Activated T-cell treated with anti-CD3 and anti-CD28 coated beads, Interleukin-2, amount 50 U/mL, for 24 hours (primary cell): ENCODE measurements at regions not wholly inside any gene's neighbourhood (a gene's known extent, or its start where the extent isn't known, plus 50 kb on each side); places are given as distances from the start of the nearest gene placed in this dataset.

Experiments used
- DNase-seq: peaks from one replicate; pipeline ENCODE4 v3.0.0-alpha.2; 2020
- H3K27ac Mint-ChIP-seq: 2 replicates; pipeline ENCODE4 v1.8.0; 2020; ENCODE audit warnings: mild to moderate bottlenecking, mixed read lengths
- H3K27me3 Mint-ChIP-seq: 2 replicates; pipeline ENCODE4 v1.8.0; 2020; ENCODE audit warnings: mixed read lengths
- H3K36me3 Mint-ChIP-seq: 2 replicates; pipeline ENCODE4 v1.8.0; 2020; ENCODE audit warnings: low read depth, mixed read lengths
- H3K4me1 Mint-ChIP-seq: 2 replicates; pipeline ENCODE4 v1.8.0; 2020; ENCODE audit warnings: low read depth, mixed read lengths
- H3K4me3 Mint-ChIP-seq: 2 replicates; pipeline ENCODE4 v1.8.0; 2020; ENCODE audit warnings: mild to moderate bottlenecking, moderate library complexity, mixed read lengths
- H3K9me3 Mint-ChIP-seq: 2 replicates; pipeline ENCODE4 v1.8.0; 2020; ENCODE audit warnings: mixed read lengths

- Mint-ChIP-seq H3K27ac (no peak overlapping the region), H3K4me3 (no peak overlapping the region), H3K27me3 (no peaks in the 10 kb centered on the region), H3K4me1 (no peaks in the 10 kb centered on the region), H3K9me3 (no peaks in the 10 kb centered on the region), H3K36me3 (no peaks in the 10 kb centered on the region)
- no peak for DNase-seq
Measured at GRCh38 chr13:72424059-72424458, 303.4 kb downstream of the MZT1 start.

GRCh38 chr13:72415817-72416216, 311.6 kb downstream of the MZT1 start:
- H3K27ac Mint-ChIP-seq, result no peak overlapping the region
- no peak for DNase-seq
- H3K27me3 Mint-ChIP-seq, result no peaks in the 10 kb centered on the region
- no peaks in the 10 kb centered on the region for H3K4me1 Mint-ChIP-seq
- H3K9me3 Mint-ChIP-seq, result no peaks in the 10 kb centered on the region
- no peaks in the 10 kb centered on the region for H3K36me3 Mint-ChIP-seq
- H3K4me3 Mint-ChIP-seq, result no peak overlapping the region

- Mint-ChIP-seq H3K4me1 (no peaks in the 10 kb centered on the region), H3K36me3 (no peaks in the 10 kb centered on the region), H3K9me3 (no peaks in the 10 kb centered on the region)
Measured at GRCh38 chr13:72412481-72412880, 314.9 kb downstream of the MZT1 start.

GRCh38 chr13:72405441-72405840, 322.0 kb downstream of the MZT1 start:
- no peak overlapping the region for H3K4me3 Mint-ChIP-seq
- DNase-seq, result no peak
- no peaks in the 10 kb centered on the region for H3K27me3 Mint-ChIP-seq
- H3K27ac Mint-ChIP-seq, result no peak overlapping the region
- no peaks in the 10 kb centered on the region for H3K9me3 Mint-ChIP-seq
- no peaks in the 10 kb centered on the region for H3K36me3 Mint-ChIP-seq
- no peaks in the 10 kb centered on the region for H3K4me1 Mint-ChIP-seq

More at GRCh38 chr13:72412481-72412880, 314.9 kb downstream of the MZT1 start:
- Mint-ChIP-seq H3K27ac (no peak overlapping the region), H3K27me3 (no peaks in the 10 kb centered on the region), H3K4me3 (no peak overlapping the region)
- no peak for DNase-seq

GRCh38 chr13:72403396-72404010, 323.9 kb downstream of the MZT1 start:
- DNase-seq, result no peak
- H3K9me3 Mint-ChIP-seq, result peaks cover 2% of the 10 kb centered on the region
- H3K4me1 Mint-ChIP-seq, result no peaks in the 10 kb centered on the region
- H3K27ac Mint-ChIP-seq, result no peak overlapping the region
- no peak overlapping the region for H3K4me3 Mint-ChIP-seq
- no peaks in the 10 kb centered on the region for H3K36me3 Mint-ChIP-seq
- no peaks in the 10 kb centered on the region for H3K27me3 Mint-ChIP-seq

- Mint-ChIP-seq H3K27ac (no peak overlapping the region), H3K27me3 (no peaks in the 10 kb centered on the region), H3K4me1 (no peaks in the 10 kb centered on the region), H3K4me3 (no peak overlapping the region), H3K9me3 (peaks cover 2% of the 10 kb centered on the region), H3K36me3 (no peaks in the 10 kb centered on the region)
- no peak for DNase-seq
Measured at GRCh38 chr13:72400856-72401255, 326.6 kb downstream of the MZT1 start.

GRCh38 chr13:72399351-72399750, 328.1 kb downstream of the MZT1 start:
- Mint-ChIP-seq H3K9me3 (peaks cover 2% of the 10 kb centered on the region), H3K4me1 (no peaks in the 10 kb centered on the region), H3K27ac (no peak overlapping the region), H3K27me3 (no peaks in the 10 kb centered on the region), H3K4me3 (no peak overlapping the region), H3K36me3 (no peaks in the 10 kb centered on the region)
- DNase-seq, result no peak

- Mint-ChIP-seq H3K27ac (no peak overlapping the region), H3K27me3 (no peaks in the 10 kb centered on the region), H3K9me3 (peaks cover 2% of the 10 kb centered on the region), H3K4me3 (no peak overlapping the region), H3K36me3 (no peaks in the 10 kb centered on the region), H3K4me1 (no peaks in the 10 kb centered on the region)
- no peak for DNase-seq
Measured at GRCh38 chr13:72397265-72397664, 330.2 kb downstream of the MZT1 start.

GRCh38 chr13:72390909-72391308, 336.5 kb downstream of the MZT1 start:
- Mint-ChIP-seq H3K36me3 (no peaks in the 10 kb centered on the region), H3K27ac (no peak overlapping the region), H3K9me3 (no peaks in the 10 kb centered on the region), H3K27me3 (no peaks in the 10 kb centered on the region), H3K4me3 (no peak overlapping the region), H3K4me1 (no peaks in the 10 kb centered on the region)
- no peak for DNase-seq

- Mint-ChIP-seq H3K4me3 (no peak overlapping the region), H3K36me3 (no peaks in the 10 kb centered on the region), H3K9me3 (no peaks in the 10 kb centered on the region), H3K4me1 (no peaks in the 10 kb centered on the region), H3K27ac (no peak overlapping the region), H3K27me3 (no peaks in the 10 kb centered on the region)
- no peak for DNase-seq
Measured at GRCh38 chr13:72386138-72386684, 341.2 kb downstream of the MZT1 start.

GRCh38 chr13:72384879-72385278, 342.6 kb downstream of the MZT1 start:
- Mint-ChIP-seq H3K27me3 (no peaks in the 10 kb centered on the region), H3K4me3 (no peak overlapping the region), H3K9me3 (no peaks in the 10 kb centered on the region), H3K4me1 (no peaks in the 10 kb centered on the region), H3K27ac (no peak overlapping the region), H3K36me3 (no peaks in the 10 kb centered on the region)
- DNase-seq, result no peak

- H3K27ac Mint-ChIP-seq, result no peak overlapping the region
- DNase-seq, result no peak
- H3K4me3 Mint-ChIP-seq, result no peak overlapping the region
- no peaks in the 10 kb centered on the region for H3K36me3 Mint-ChIP-seq
- no peaks in the 10 kb centered on the region for H3K4me1 Mint-ChIP-seq
- no peaks in the 10 kb centered on the region for H3K9me3 Mint-ChIP-seq
- no peaks in the 10 kb centered on the region for H3K27me3 Mint-ChIP-seq
Measured at GRCh38 chr13:72384186-72384823, 343.1 kb downstream of the MZT1 start.

GRCh38 chr13:72383646-72384045, 343.8 kb downstream of the MZT1 start:
- DNase-seq, result no peak
- Mint-ChIP-seq H3K36me3 (no peaks in the 10 kb centered on the region), H3K9me3 (no peaks in the 10 kb centered on the region), H3K4me1 (no peaks in the 10 kb centered on the region), H3K4me3 (no peak overlapping the region), H3K27ac (no peak overlapping the region), H3K27me3 (no peaks in the 10 kb centered on the region)

GRCh38 chr13:72379581-72379980, 347.8 kb downstream of the MZT1 start:
- Mint-ChIP-seq H3K9me3 (peaks cover under 1% of the 10 kb centered on the region), H3K4me1 (no peaks in the 10 kb centered on the region)
- no peak for DNase-seq

GRCh38 chr13:72368031-72368430, 359.4 kb downstream of the MZT1 start:
- H3K4me3 Mint-ChIP-seq, result no peak overlapping the region

More at GRCh38 chr13:72379581-72379980, 347.8 kb downstream of the MZT1 start:
- Mint-ChIP-seq H3K36me3 (no peaks in the 10 kb centered on the region), H3K27me3 (no peaks in the 10 kb centered on the region), H3K4me3 (no peak overlapping the region), H3K27ac (no peak overlapping the region)

More at GRCh38 chr13:72368031-72368430, 359.4 kb downstream of the MZT1 start:
- H3K4me1 Mint-ChIP-seq, result no peaks in the 10 kb centered on the region
- H3K27ac Mint-ChIP-seq, result no peak overlapping the region
- H3K36me3 Mint-ChIP-seq, result no peaks in the 10 kb centered on the region
- H3K9me3 Mint-ChIP-seq, result no peaks in the 10 kb centered on the region
- H3K27me3 Mint-ChIP-seq, result no peaks in the 10 kb centered on the region
- DNase-seq, result no peak
